ENCODE measurements at regions not wholly inside any gene's neighbourhood (a gene's known extent, or its start where the extent isn't known, plus 50 kb on each side); places are given as distances from the start of the nearest gene placed in this dataset.
"Not testable (repeated sequence)": the region's sequence is repeated elsewhere in the genome, so short reads cannot be mapped to it uniquely, and the experiment has no call there.

GRCh38 chr13:58505262-58505920 lies 873.8 kb downstream of the PCDH17 start:
- DNase-seq: not testable (repeated sequence)

DNA sequence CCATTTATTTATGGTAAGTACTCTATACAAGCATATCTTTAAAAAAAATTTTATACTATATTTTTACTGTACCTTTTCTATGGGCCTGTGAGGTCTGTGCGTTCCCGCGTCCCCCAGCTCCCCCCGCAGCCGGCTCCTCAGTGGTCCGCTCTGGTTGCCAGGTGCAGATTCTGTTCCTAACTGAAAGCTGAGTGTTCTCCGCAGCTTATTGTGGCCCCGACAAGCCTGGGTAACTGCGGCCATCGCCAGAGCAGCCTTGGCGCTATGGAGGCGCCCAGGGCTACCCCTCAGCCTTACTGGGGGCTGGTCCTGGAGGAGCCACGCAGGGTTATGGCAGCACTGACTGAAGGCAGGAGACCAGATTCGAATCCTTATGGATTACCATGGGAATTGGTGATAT lies 896.8 kb downstream of the PCDH17 start:
- DNase-seq: no peak

DNA sequence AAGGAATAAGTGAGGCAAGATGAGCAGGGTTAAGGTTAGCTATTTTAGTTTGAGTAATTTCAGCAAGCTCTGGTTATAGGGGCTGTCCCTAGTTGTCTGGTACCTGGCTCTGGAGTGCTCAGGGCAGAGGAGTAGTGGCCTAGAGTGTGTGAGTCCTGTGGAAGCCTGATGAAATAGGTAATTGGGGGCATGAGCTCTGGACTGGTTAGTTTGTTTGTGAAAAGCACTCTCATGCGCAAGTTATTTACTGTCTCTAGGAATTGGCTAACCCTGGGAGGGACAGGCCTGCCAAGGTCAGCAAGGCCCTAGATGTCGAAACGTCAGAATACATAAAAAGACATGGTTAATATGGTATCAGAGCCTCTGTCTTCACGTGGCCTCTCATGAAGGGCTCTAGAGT lies 900.1 kb downstream of the PCDH17 start:
- DNase-seq: no peak

DNA sequence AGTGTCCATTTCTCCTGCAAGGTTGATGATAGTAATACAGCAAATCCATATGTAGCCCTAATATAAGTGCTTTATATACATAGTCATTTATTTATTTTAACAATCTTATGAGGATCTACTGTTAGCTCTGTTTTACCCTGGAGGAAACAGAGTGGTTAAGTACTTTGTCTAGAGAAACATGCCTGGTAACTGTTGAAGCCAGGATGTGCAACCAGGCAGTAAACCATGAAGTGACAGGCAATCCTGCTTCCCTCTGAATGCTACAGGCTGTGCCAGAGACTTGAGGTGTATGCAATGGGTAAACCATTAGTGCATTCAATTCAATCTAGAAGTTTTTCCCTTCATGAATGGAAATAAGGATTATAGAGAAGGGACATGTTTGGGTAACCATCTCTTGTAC lies 911.0 kb downstream of the PCDH17 start:
- DNase-seq: no peak

GRCh38 chr13:58547419-58547818 lies 915.9 kb downstream of the PCDH17 start:
- DNase-seq: no peak

- DNase-seq: no peak
Observed at GRCh38 chr13:58566176-58566575, 934.6 kb downstream of the PCDH17 start.

DNA sequence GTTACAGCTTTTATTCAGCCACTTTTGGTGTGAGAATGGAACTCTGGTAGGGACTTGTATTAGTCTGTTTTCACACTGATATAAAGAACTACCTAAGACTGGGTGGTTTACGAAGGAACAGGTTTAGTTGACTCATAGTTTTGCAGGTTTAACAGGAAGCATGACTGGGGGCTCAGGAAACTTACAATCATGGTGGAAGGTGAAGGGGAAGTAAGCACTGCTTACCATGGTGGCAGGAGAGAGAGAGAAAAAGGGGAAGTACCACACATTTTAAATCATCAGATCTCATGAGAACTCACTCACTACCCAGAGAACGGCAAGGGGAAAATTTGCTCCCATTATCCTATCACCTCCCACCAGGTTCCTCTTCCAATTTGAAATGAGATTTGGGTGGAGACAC lies 942.2 kb downstream of the PCDH17 start:
- DNase-seq: no peak

DNA sequence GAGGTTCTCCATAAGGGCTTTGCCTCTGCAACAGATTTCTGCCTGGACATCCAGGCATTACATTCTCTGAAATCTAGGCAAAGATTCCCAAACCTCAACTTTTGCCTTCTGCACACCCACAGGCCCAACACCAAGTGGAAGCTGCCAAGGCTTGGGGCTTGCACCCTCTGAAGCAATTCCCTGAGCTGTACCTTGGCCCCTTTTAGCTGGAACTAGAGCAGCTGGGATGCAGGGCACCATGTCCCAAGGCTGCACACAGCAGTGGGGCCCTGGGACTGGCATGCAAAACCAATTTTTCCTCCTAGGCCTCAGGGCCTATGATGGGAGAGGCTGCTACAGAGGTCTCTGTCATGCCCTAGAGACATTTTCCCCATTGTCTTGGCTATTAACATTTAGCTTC lies 943.2 kb downstream of the PCDH17 start:
- DNase-seq: no peak

GRCh38 chr13:58579468-58579867 lies 947.9 kb downstream of the PCDH17 start:
- no peak for DNase-seq

- no peak for DNase-seq
Observed at GRCh38 chr13:58583966-58584365, 952.4 kb downstream of the PCDH17 start.

GRCh38 chr13:58584610-58585009 lies 953.1 kb downstream of the PCDH17 start:
- no peak for DNase-seq

GRCh38 chr13:58587183-58587582 lies 955.6 kb downstream of the PCDH17 start:
- no peak for DNase-seq

- DNase-seq: no peak
Observed at GRCh38 chr13:58592052-58592451, 960.5 kb downstream of the PCDH17 start.

DNA sequence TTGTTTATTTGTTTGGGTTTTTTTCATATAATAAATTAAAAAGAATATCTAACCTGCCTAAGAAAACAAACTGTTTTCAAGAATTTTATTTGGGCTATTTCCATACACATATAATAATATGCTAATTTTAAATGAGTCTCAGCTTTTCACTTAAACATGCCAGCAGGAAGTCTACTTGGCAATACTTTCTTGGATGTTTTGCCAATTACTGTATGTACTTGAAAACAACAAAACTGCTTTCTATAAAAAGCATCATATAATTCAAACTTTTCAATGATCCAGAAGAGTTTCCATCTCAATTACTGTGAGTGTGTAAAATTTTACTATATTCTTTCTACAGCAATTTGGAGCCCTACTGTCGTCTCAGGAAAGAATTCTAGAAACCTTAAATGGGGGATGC lies 961.2 kb downstream of the PCDH17 start:
- no peak for DNase-seq

DNA sequence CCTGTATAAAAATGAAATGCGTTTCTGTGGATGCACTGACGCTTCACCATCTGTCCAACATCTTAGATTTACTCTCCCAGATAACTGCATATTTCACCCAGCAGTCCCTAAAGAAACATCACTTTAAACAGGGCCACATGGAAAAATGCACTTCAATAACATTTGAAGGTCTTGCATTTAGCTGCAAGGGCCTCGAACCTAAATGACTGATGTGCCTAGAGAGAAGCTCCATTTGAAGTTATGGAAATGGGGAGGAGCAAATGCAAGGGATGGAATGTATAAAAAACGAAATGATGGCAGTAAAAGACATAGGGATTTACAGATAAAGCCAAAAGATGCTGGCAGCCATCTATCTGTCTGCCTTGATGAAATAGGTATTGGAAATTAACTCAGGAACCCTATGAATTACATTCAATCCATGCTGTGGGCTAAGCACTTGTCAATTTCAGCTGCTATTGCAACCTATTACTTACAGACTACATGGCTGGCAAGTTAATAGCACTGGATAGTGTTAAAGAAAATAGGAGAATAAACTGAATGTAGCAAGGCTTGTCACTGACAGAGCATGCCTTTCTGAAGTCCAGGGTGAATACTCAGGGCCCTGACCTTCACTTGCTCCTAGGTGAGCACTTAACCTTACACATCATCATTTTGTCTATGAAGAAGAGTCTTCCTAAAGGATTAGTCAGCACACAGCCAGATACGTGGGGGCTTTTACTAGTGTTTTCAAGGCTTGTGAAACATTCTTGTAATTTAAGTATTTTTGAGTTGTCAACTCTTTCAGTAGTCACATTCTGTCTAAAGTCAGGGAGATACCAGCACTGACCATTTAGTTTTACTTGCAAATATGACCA lies 963.4 kb downstream of the PCDH17 start:
- no peak for DNase-seq

DNA sequence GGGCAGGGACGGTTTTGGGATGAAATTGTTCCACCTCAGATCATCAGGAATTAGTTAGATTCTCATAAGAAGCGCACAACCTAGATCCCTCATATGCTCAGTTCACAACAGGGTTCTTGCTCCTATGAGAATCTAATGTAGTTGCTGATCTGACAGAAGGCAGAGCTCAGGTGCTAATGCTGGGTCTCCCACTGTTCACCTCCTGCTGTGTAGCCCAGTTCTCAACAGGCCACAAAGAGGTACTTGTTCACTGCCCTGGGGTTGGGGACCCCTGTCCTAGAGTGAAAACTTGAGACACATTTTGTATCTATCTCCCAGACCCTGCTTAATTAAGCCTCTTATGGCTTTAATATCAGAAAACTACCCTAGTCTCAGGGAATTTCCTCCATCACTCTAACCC lies 966.0 kb downstream of the PCDH17 start:
- DNase-seq: no peak

DNA sequence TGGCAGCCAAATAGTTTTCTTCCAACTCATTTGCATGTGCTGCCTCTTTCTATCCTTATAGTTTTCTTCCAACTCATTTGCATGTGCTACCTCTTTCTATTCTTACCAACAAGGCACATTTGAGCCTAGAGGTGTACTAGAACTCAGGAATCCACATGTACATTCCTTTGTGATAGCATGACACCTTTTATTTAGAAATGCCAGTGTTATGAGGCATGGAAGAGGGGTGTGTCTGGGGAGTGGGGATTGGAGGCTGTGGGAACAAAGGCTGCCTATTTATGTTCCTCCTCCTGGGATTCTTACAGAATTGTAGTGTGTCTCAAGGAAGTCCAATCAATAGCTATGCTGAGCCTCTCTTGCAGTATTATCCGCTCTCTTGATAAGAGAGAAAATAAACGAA lies 966.7 kb downstream of the PCDH17 start:
- DNase-seq: no peak

GRCh38 chr13:58611117-58611516 lies 979.6 kb downstream of the PCDH17 start:
- DNase-seq: no peak

- no peak for DNase-seq
Observed at GRCh38 chr13:58617880-58618665, 986.5 kb downstream of the PCDH17 start.

GRCh38 chr13:58619396-58620113 lies 988.0 kb downstream of the PCDH17 start:
- DNase-seq: no peak

DNA sequence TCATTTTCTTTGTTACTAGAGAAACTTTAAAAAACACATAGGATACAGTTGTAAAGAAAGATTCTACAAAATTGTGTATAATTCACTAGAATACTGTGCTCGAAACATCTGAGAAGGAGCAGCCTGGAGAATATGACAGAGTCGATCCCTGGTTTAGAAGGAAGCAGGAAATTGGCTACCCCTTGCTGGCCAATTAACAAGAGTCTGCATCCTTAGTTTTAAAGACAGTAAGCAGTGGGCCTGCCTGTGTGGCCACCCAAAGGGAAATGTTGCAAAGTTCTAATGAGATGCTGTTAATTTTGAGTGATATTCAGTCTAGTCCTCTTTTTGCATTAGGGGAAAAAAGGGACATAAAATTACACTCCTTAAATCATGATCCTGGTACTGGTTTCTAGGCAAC lies 988.6 kb downstream of the PCDH17 start:
- no peak for DNase-seq

GRCh38 chr13:58625703-58626389 lies 994.3 kb downstream of the PCDH17 start:
- DNase-seq: no peak

Measured in CD4-positive, alpha-beta T cell treated with Interleukin-10 for 1 hour (primary cell).